Neural progenitor cell (in vitro differentiated cells): ENCODE measurements at regions not wholly inside any gene's neighbourhood (a gene's known extent, or its start where the extent isn't known, plus 50 kb on each side); places are given as distances from the start of the nearest gene placed in this dataset.

Experiments used
- DNase-seq: peaks from one replicate; pipeline ENCODE4 v3.0.0-alpha.2; 2016; ENCODE audit warnings: low spot score
- H2AFZ ChIP-seq: fragments of 200-600 bp; sonication (generic); replicated peaks from 2 replicates; pipeline ENCODE4 v1.6.1; 2016; ENCODE audit warnings: antibody characterized with exemption
- H3F3A ChIP-seq: fragments of 200-600 bp; sonication (generic); 2 replicates; pipeline ENCODE4 v1.6.1; 2016; ENCODE audit warnings: antibody characterized with exemption, low read depth
- H3K27ac ChIP-seq: fragments of 200-600 bp; sonication (generic); 2 replicates; pipeline ENCODE4 v1.5.1; 2016; ENCODE audit warnings: mild to moderate bottlenecking
- H3K27me3 ChIP-seq: fragments of 200-600 bp; sonication (generic); 2 replicates; pipeline ENCODE4 v1.6.1; 2016; ENCODE audit warnings: mild to moderate bottlenecking, moderate library complexity
- H3K36me3 ChIP-seq: fragments of 200-600 bp; sonication (generic); 2 replicates; pipeline ENCODE4 v1.5.1; 2016
- H3K4me1 ChIP-seq: fragments of 200-600 bp; sonication (generic); 2 replicates; pipeline ENCODE4 v1.6.1; 2016; ENCODE audit warnings: mixed run types
- H3K4me2 ChIP-seq: fragments of 200-600 bp; sonication (generic); 2 replicates; pipeline ENCODE4 v1.6.1; 2016
- H3K4me3 ChIP-seq: fragments of 200-600 bp; sonication (generic); 2 replicates; pipeline ENCODE4 v1.5.1; 2016
- H3K79me2 ChIP-seq: fragments of 200-600 bp; sonication (generic); 2 replicates; pipeline ENCODE4 v1.6.1; 2016; ENCODE audit warnings: low read depth
- H3K9ac ChIP-seq: fragments of 200-600 bp; sonication (generic); 2 replicates; pipeline ENCODE4 v1.6.1; 2016
- H3K9me3 ChIP-seq: fragments of 200-600 bp; sonication (generic); 2 replicates; pipeline ENCODE4 v1.5.1; 2016; ENCODE audit warnings: low read depth
- H4K20me1 ChIP-seq: fragments of 200-600 bp; sonication (generic); 2 replicates; pipeline ENCODE4 v1.6.1; 2016; ENCODE audit warnings: low read depth
- H3K27ac Mint-ChIP-seq: 3 replicates; pipeline ENCODE4 v1.8.0; 2021; ENCODE audit warnings: mixed read lengths
- H3K27me3 Mint-ChIP-seq: 2 replicates; pipeline ENCODE4 v1.8.0; 2022; ENCODE audit warnings: low read depth, mild to moderate bottlenecking, inconsistent platforms, moderate library complexity, mixed read lengths; ENCODE audit not compliant: insufficient read depth
- H3K36me3 Mint-ChIP-seq: 3 replicates; pipeline ENCODE4 v1.8.0; 2021; ENCODE audit warnings: mixed read lengths
- H3K4me1 Mint-ChIP-seq: 3 replicates; pipeline ENCODE4 v1.8.0; 2021; ENCODE audit warnings: mixed read lengths
- H3K4me3 Mint-ChIP-seq: 3 replicates; pipeline ENCODE4 v1.8.0; 2021; ENCODE audit warnings: mild to moderate bottlenecking, moderate library complexity, mixed read lengths
- H3K9me3 Mint-ChIP-seq: 3 replicates; pipeline ENCODE4 v1.8.0; 2020; ENCODE audit warnings: mixed read lengths
- CTCF ChIP-seq: fragments of 200-600 bp; sonication (generic); IDR thresholded peaks from 2 replicates; pipeline ENCODE4 v1.5.1; 2017; ENCODE audit warnings: antibody characterized with exemption, mild to moderate bottlenecking
- EZH2 ChIP-seq: fragments of 200-600 bp; sonication (generic); IDR thresholded peaks from 2 replicates; pipeline ENCODE4 v1.6.1; 2017; ENCODE audit warnings: antibody characterized with exemption, mild to moderate bottlenecking, moderate library complexity
- EZH2phosphoT487 ChIP-seq: fragments of 200-600 bp; sonication (generic); IDR thresholded peaks from 2 replicates; pipeline ENCODE4 v1.6.1; 2017; ENCODE audit warnings: antibody characterized with exemption

GRCh38 chr4:147325571-147325981, 155.3 kb upstream of the EDNRA start:
- H3K36me3 ChIP-seq: no peaks in the 10 kb centered on the region
- no peak overlapping the region for H3K4me3 ChIP-seq
- no peak overlapping the region for H3K27ac ChIP-seq
- H3K79me2 ChIP-seq: no peaks in the 10 kb centered on the region
- no peak overlapping the region for H3K27ac Mint-ChIP-seq
- no peaks in the 10 kb centered on the region for H3K4me1 ChIP-seq
- H3K9me3 Mint-ChIP-seq: no peaks in the 10 kb centered on the region
- H4K20me1 ChIP-seq: no peaks in the 10 kb centered on the region
- no peak overlapping the region for H3K4me3 Mint-ChIP-seq
- no peaks in the 10 kb centered on the region for H3F3A ChIP-seq
- H3K9ac ChIP-seq: no peak overlapping the region
- TF ChIP-seq CTCF: no peak
- no peak for TF ChIP-seq EZH2
- TF ChIP-seq EZH2phosphoT487: no peak
- no peak for DNase-seq
- peaks cover 3% of the 10 kb centered on the region for H3K27me3 Mint-ChIP-seq
- H3K4me2 ChIP-seq: no peak overlapping the region
- H3K27me3 ChIP-seq: no peaks in the 10 kb centered on the region
- H2AFZ ChIP-seq: no peak overlapping the region
- no peaks in the 10 kb centered on the region for H3K4me1 Mint-ChIP-seq
- no peaks in the 10 kb centered on the region for H3K36me3 Mint-ChIP-seq
- H3K9me3 ChIP-seq: no peaks in the 10 kb centered on the region

GRCh38 chr4:147326591-147326990, 154.3 kb upstream of the EDNRA start:
- Mint-ChIP-seq H3K4me1 (no peaks in the 10 kb centered on the region), H3K27ac (no peak overlapping the region), H3K36me3 (no peaks in the 10 kb centered on the region), H3K4me3 (no peak overlapping the region), H3K9me3 (no peaks in the 10 kb centered on the region), H3K27me3 (peaks cover 3% of the 10 kb centered on the region)
- Histone ChIP-seq H3K4me1 (no peaks in the 10 kb centered on the region), H3K9me3 (no peaks in the 10 kb centered on the region), H2AFZ (no peak overlapping the region), H4K20me1 (no peaks in the 10 kb centered on the region), H3F3A (no peaks in the 10 kb centered on the region), H3K4me2 (no peak overlapping the region), H3K4me3 (no peak overlapping the region), H3K79me2 (no peaks in the 10 kb centered on the region), H3K36me3 (no peaks in the 10 kb centered on the region), H3K27ac (no peak overlapping the region), H3K9ac (no peak overlapping the region), H3K27me3 (no peaks in the 10 kb centered on the region)
- TF ChIP-seq EZH2phosphoT487 (no peak), EZH2 (no peak)
- DNase-seq: no peak

GRCh38 chr4:147327322-147327721, 153.6 kb upstream of the EDNRA start:
- no peak overlapping the region for H3K27ac Mint-ChIP-seq
- DNase-seq: no peak
- Histone ChIP-seq H3K36me3 (no peaks in the 10 kb centered on the region), H4K20me1 (no peaks in the 10 kb centered on the region), H3K4me3 (no peak overlapping the region), H3K9ac (no peak overlapping the region), H3K27me3 (no peaks in the 10 kb centered on the region), H3K27ac (no peak overlapping the region), H3K4me1 (no peaks in the 10 kb centered on the region), H2AFZ (no peak overlapping the region), H3K4me2 (no peak overlapping the region), H3F3A (no peaks in the 10 kb centered on the region), H3K9me3 (no peaks in the 10 kb centered on the region), H3K79me2 (no peaks in the 10 kb centered on the region)
- peaks cover 3% of the 10 kb centered on the region for H3K27me3 Mint-ChIP-seq
- TF ChIP-seq EZH2 (no peak), EZH2phosphoT487 (no peak), CTCF (no peak)
- H3K4me3 Mint-ChIP-seq: no peak overlapping the region
- H3K36me3 Mint-ChIP-seq: no peaks in the 10 kb centered on the region
- no peaks in the 10 kb centered on the region for H3K4me1 Mint-ChIP-seq
- no peaks in the 10 kb centered on the region for H3K9me3 Mint-ChIP-seq

- H3K4me2 ChIP-seq: no peak overlapping the region
- no peaks in the 10 kb centered on the region for H3K27me3 ChIP-seq
- Mint-ChIP-seq H3K27ac (no peak overlapping the region), H3K4me3 (no peak overlapping the region), H3K9me3 (no peaks in the 10 kb centered on the region), H3K4me1 (no peaks in the 10 kb centered on the region), H3K36me3 (no peaks in the 10 kb centered on the region), H3K27me3 (no peaks in the 10 kb centered on the region)
- H3K4me1 ChIP-seq: no peaks in the 10 kb centered on the region
- no peaks in the 10 kb centered on the region for H3K9me3 ChIP-seq
- no peak overlapping the region for H2AFZ ChIP-seq
- no peaks in the 10 kb centered on the region for H4K20me1 ChIP-seq
- H3K27ac ChIP-seq: no peak overlapping the region
- H3F3A ChIP-seq: no peaks in the 10 kb centered on the region
- DNase-seq: no peak
- no peak overlapping the region for H3K4me3 ChIP-seq
- H3K79me2 ChIP-seq: no peaks in the 10 kb centered on the region
- no peak for TF ChIP-seq EZH2phosphoT487
- TF ChIP-seq EZH2: no peak
- TF ChIP-seq CTCF: no peak
- H3K9ac ChIP-seq: no peak overlapping the region
- H3K36me3 ChIP-seq: no peaks in the 10 kb centered on the region
Observed at GRCh38 chr4:147328189-147328588, 152.7 kb upstream of the EDNRA start.
